Muscle of leg (tissue), 3 donors: ENCODE measurements at regions not wholly inside any gene's neighbourhood (a gene's known extent, or its start where the extent isn't known, plus 50 kb on each side); places are given as distances from the start of the nearest gene placed in this dataset.

ENCODE experiments used
- DNase-seq: peaks from one replicate; pipeline ENCODE4 v3.0.0; 2013
- H3K27ac ChIP-seq: one replicate; pipeline ENCODE4 v1.5.1; 2013; ENCODE audit warnings: mild to moderate bottlenecking, low read length, control low read depth
- H3K27me3 ChIP-seq: one replicate; pipeline ENCODE4 v1.6.1; 2013; ENCODE audit warnings: low read length; ENCODE audit not compliant: control insufficient read depth, insufficient read depth
- H3K36me3 ChIP-seq: one replicate; pipeline ENCODE4 v1.6.1; 2013; ENCODE audit warnings: low read length; ENCODE audit not compliant: control insufficient read depth, insufficient read depth
- H3K4me1 ChIP-seq: one replicate; pipeline ENCODE4 v1.6.1; 2013; ENCODE audit warnings: low read length; ENCODE audit not compliant: control insufficient read depth, insufficient read depth
- H3K4me3 ChIP-seq: one replicate; pipeline ENCODE4 v1.5.1; 2013; ENCODE audit warnings: low read length, control low read depth
- H3K9me3 ChIP-seq: replicated peaks from 2 replicates; pipeline ENCODE4 v1.6.1; 2013; ENCODE audit warnings: low read depth, low read length; ENCODE audit not compliant: control insufficient read depth
- WGBS: methylation state at CpG from one replicate; pipeline ENCODE4 v1.1.5; 2013; ENCODE audit warnings: missing lambda C conversion rate; ENCODE audit not compliant: insufficient coverage; 5-methylcytosine and 5-hydroxymethylcytosine counted together

GRCh38 chr5:142411656-142412425 is 87.0 kb upstream of the SPRY4 start:
- WGBS: 78% methylated on average over 1 of the region's 4 CpGs
- Histone ChIP-seq H3K9me3 (no peaks in the 10 kb centered on the region), H3K27ac (no peak overlapping the region), H3K27me3 (peaks cover 2% of the 10 kb centered on the region), H3K4me3 (no peak overlapping the region), H3K36me3 (no peaks in the 10 kb centered on the region), H3K4me1 (peaks cover 6% of the 10 kb centered on the region)
- no peak for DNase-seq

GRCh38 chr5:142411103-142411502 is 86.3 kb upstream of the SPRY4 start:
- Histone ChIP-seq H3K4me1 (peaks cover 8% of the 10 kb centered on the region), H3K27me3 (peaks cover 2% of the 10 kb centered on the region), H3K27ac (no peak overlapping the region), H3K9me3 (no peaks in the 10 kb centered on the region), H3K4me3 (no peak overlapping the region), H3K36me3 (no peaks in the 10 kb centered on the region)
- DNase-seq: no peak
- no CpG with 5 or more reads among the region's 7 CpGs for WGBS

GRCh38 chr5:142408981-142409481 is 84.2 kb upstream of the SPRY4 start:
- H3K27ac ChIP-seq: peak overlapping the region; percentile 47
- peaks cover 18% of the 10 kb centered on the region for H3K4me1 ChIP-seq
- DNase-seq: no peak
- no peaks in the 10 kb centered on the region for H3K9me3 ChIP-seq
- no peaks in the 10 kb centered on the region for H3K36me3 ChIP-seq
- WGBS: 47% methylated on average over 19 of the region's 19 CpGs
- no peak overlapping the region for H3K4me3 ChIP-seq
- H3K27me3 ChIP-seq: peaks cover 2% of the 10 kb centered on the region

- Histone ChIP-seq H3K9me3 (no peaks in the 10 kb centered on the region), H3K36me3 (no peaks in the 10 kb centered on the region), H3K27ac (peak overlapping the region; percentile 47), H3K27me3 (peaks cover 2% of the 10 kb centered on the region), H3K4me3 (no peak overlapping the region), H3K4me1 (peaks cover 22% of the 10 kb centered on the region)
- 83% methylated on average over 1 of the region's 7 CpGs for WGBS
- DNase-seq: no peak
These were observed 83.7 kb upstream of the SPRY4 start for GRCh38 chr5:142408536-142408935.

GRCh38 chr5:142405814-142406395 is 81.1 kb upstream of the SPRY4 start:
- DNase-seq: no peak
- peaks cover 17% of the 10 kb centered on the region for H3K4me1 ChIP-seq
- WGBS: 83% methylated on average over 3 of the region's 6 CpGs

GRCh38 chr5:142405023-142405422 is 80.2 kb upstream of the SPRY4 start:
- Histone ChIP-seq H3K4me1 (peaks cover 21% of the 10 kb centered on the region), H3K4me3 (no peak overlapping the region), H3K27me3 (peaks cover 2% of the 10 kb centered on the region), H3K27ac (peak overlapping the region; percentile 60), H3K9me3 (no peaks in the 10 kb centered on the region), H3K36me3 (no peaks in the 10 kb centered on the region)
- no peak for DNase-seq
- WGBS: 25% methylated on average over 2 of the region's 6 CpGs

More at GRCh38 chr5:142405814-142406395, 81.1 kb upstream of the SPRY4 start:
- no peak overlapping the region for H3K4me3 ChIP-seq
- H3K27ac ChIP-seq: no peak overlapping the region
- H3K27me3 ChIP-seq: peaks cover 2% of the 10 kb centered on the region
- no peaks in the 10 kb centered on the region for H3K9me3 ChIP-seq
- H3K36me3 ChIP-seq: no peaks in the 10 kb centered on the region

GRCh38 chr5:142404046-142404477 is 79.2 kb upstream of the SPRY4 start:
- Histone ChIP-seq H3K4me3 (no peak overlapping the region), H3K4me1 (peaks cover 26% of the 10 kb centered on the region), H3K27ac (peak overlapping the region; percentile 60), H3K27me3 (no peaks in the 10 kb centered on the region), H3K36me3 (no peaks in the 10 kb centered on the region), H3K9me3 (no peaks in the 10 kb centered on the region)
- WGBS: 30% methylated on average over 7 of the region's 14 CpGs
- DNase-seq: peak; percentile 87

- Histone ChIP-seq H3K9me3 (no peaks in the 10 kb centered on the region), H3K36me3 (no peaks in the 10 kb centered on the region), H3K27ac (peak overlapping the region; percentile 59), H3K4me3 (no peak overlapping the region), H3K27me3 (no peaks in the 10 kb centered on the region), H3K4me1 (peaks cover 26% of the 10 kb centered on the region)
- DNase-seq: no peak
- 75% methylated on average over 2 of the region's 7 CpGs for WGBS
These were observed 78.8 kb upstream of the SPRY4 start for GRCh38 chr5:142403583-142403982.

GRCh38 chr5:142402752-142403318 is 78.0 kb upstream of the SPRY4 start:
- no peaks in the 10 kb centered on the region for H3K9me3 ChIP-seq
- 100% methylated on average over 1 of the region's 3 CpGs for WGBS
- no peaks in the 10 kb centered on the region for H3K36me3 ChIP-seq
- no peak overlapping the region for H3K4me3 ChIP-seq
- no peak for DNase-seq
- no peak overlapping the region for H3K27ac ChIP-seq
- peaks cover 26% of the 10 kb centered on the region for H3K4me1 ChIP-seq
- no peaks in the 10 kb centered on the region for H3K27me3 ChIP-seq

GRCh38 chr5:142400415-142400814 is 75.6 kb upstream of the SPRY4 start:
- H3K27ac ChIP-seq: peak overlapping the region; percentile 57
- H3K27me3 ChIP-seq: no peaks in the 10 kb centered on the region
- DNase-seq: peak; percentile 53
- 36% methylated on average over 6 of the region's 8 CpGs for WGBS
- H3K4me1 ChIP-seq: peaks cover 22% of the 10 kb centered on the region
- H3K9me3 ChIP-seq: peaks cover 2% of the 10 kb centered on the region
- H3K36me3 ChIP-seq: no peaks in the 10 kb centered on the region
- no peak overlapping the region for H3K4me3 ChIP-seq
